ENCODE measurements at regions not wholly inside any gene's neighbourhood (a gene's known extent, or its start where the extent isn't known, plus 50 kb on each side); places are given as distances from the start of the nearest gene placed in this dataset.
A peak's percentile ranks its signal among the peaks of the same experiment; 100 is the strongest.

GRCh38 chr1:229108598-229109201 is 162.2 kb upstream of the RAB4A start (continued):
- TF ChIP-seq, protein P1, sequence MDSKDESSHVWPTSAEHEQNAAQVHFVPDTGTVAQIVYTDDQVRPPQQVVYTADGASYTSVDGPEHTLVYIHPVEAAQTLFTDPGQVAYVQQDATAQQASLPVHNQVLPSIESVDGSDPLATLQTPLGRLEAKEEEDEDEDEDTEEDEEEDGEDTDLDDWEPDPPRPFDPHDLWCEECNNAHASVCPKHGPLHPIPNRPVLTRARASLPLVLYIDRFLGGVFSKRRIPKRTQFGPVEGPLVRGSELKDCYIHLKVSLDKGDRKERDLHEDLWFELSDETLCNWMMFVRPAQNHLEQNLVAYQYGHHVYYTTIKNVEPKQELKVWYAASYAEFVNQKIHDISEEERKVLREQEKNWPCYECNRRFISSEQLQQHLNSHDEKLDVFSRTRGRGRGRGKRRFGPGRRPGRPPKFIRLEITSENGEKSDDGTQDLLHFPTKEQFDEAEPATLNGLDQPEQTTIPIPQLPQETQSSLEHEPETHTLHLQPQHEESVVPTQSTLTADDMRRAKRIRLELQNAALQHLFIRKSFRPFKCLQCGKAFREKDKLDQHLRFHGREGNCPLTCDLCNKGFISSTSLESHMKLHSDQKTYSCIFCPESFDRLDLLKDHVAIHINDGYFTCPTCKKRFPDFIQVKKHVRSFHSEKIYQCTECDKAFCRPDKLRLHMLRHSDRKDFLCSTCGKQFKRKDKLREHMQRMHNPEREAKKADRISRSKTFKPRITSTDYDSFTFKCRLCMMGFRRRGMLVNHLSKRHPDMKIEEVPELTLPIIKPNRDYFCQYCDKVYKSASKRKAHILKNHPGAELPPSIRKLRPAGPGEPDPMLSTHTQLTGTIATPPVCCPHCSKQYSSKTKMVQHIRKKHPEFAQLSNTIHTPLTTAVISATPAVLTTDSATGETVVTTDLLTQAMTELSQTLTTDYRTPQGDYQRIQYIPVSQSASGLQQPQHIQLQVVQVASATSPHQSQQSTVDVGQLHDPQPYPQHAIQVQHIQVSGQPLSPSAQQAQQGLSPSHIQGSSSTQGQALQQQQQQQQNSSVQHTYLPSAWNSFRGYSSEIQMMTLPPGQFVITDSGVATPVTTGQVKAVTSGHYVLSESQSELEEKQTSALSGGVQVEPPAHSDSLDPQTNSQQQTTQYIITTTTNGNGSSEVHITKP (CRISPR knock-in tag; IDR thresholded peaks at IDR 0.05; ENCODE audit: low read depth) = peak; percentile 74; the same call in 1 of the 2 replicates

DNA sequence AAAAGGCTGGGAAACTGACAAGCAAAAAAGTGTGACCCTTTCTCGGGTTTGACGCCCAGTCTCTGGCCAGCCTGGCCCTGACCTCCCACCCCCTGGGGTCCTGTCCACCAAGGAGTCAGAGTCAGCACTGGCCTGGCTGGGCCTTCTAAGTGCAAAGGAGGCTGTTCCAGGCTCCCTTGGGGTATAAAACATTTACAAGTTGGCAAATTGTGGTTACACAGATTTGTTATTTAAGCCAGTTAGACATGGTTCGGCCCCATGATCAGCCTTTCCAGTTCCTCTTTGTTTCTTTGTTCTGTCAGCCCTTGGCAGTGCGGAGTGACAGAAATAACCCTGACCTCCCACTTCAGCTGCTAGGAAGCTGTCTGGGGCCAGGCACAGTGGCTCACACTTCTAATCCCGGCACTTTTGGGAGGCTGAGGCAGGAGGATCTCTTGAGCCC is 161.6 kb upstream of the RAB4A start:
- H3K9ac ChIP-seq (ENCODE audit: insufficient read depth, low read depth, low read length) = peak overlapping the region; percentile 60; the same call in 1 of the 2 replicates
- no peaks in the 10 kb centered on the region for H3K27me3 ChIP-seq (ENCODE audit: control insufficient read depth in 1 of 2, insufficient read depth in 2 of 2, low read length in 2 of 2)
- ChIA-PET CTCF (ENCODE audit: low intra/inter-chr PET ratio, low total read pairs) (no interaction called here), POLR2A (interaction anchor here (1.2 to 2.4 kb wide), 6 partner anchors 10 to 270 kb away, joined by 3 to 15 read pairs (median 5); no protein-coding TSS in a partner anchor)
- H2AFZ ChIP-seq (ENCODE audit: low read length) = no peak overlapping the region
- peaks cover 100% of the 10 kb centered on the region for H3K4me1 ChIP-seq (ENCODE audit: insufficient read depth, low read length)
- no peaks in the 10 kb centered on the region for H3K79me2 ChIP-seq (ENCODE audit: insufficient read depth, low read length)
- 52% methylated on average over 5 of the region's 5 CpGs for WGBS (ENCODE audit: low lambda C conversion rate)
- no peaks in the 10 kb centered on the region for H3K9me3 ChIP-seq (ENCODE audit: low read length)
- H3K4me3 ChIP-seq (replicated peaks in 1 of 3; ENCODE audit: insufficient read depth in 1 of 3, low read depth in 2 of 3, low read length in 3 of 3) = no peak overlapping the region
- intact Hi-C loops (cut with micrococcal nuclease; ENCODE audit: unreplicated experiment) (loop anchor here (10.0 kb wide), 1 partner anchor 115 kb away; no protein-coding TSS in a partner anchor), in situ Hi-C loops (cut with HindIII; ENCODE audit: extremely low pct_ligation_motif_present, low pct_unique_long_range_greater_than_20kb) (no loop called here)
- H3K4me2 ChIP-seq (ENCODE audit: low read depth, low read length) = peak overlapping the region; percentile 73
- H3K27ac ChIP-seq (ENCODE audit: extremely low read length, insufficient read depth, low read length) = peak overlapping the region; percentile 68
- no TSS peak for BruUV-seq (replicated peaks)
- no peaks in the 10 kb centered on the region for H3K36me3 ChIP-seq (replicated peaks in 1 of 2; ENCODE audit: control insufficient read depth in 1 of 2, insufficient read depth in 2 of 2, low read length in 2 of 2)
- no peak for DNase-seq (ENCODE audit: low spot score)
- no peak for FAIRE-seq
- ATAC-seq = peak; percentile 13; the same call in 2 of the 3 replicates
- no peaks in the 10 kb centered on the region for H4K20me1 ChIP-seq (ENCODE audit: insufficient read depth, low read length)
- TF ChIP-seq ZNF687 (CRISPR knock-in tag; IDR thresholded peaks at IDR 0.05) (peak; percentile 6; the same call in 1 of the 2 replicates), NFKB2 (CRISPR knock-in tag; IDR thresholded peaks at IDR 0.05; ENCODE audit: borderline replicate concordance) (0 out of 2 replicates have a peak, but pooled peaks have one; percentile 39), HMG20A (CRISPR knock-in tag; IDR thresholded peaks at IDR 0.05; ENCODE audit: borderline replicate concordance) (no peak), SMAD1 (CRISPR knock-in tag; IDR thresholded peaks at IDR 0.05; ENCODE audit: borderline replicate concordance, low read depth) (0 out of 2 replicates have a peak, but pooled peaks have one; percentile 40)
- TF ChIP-seq, protein P2, sequence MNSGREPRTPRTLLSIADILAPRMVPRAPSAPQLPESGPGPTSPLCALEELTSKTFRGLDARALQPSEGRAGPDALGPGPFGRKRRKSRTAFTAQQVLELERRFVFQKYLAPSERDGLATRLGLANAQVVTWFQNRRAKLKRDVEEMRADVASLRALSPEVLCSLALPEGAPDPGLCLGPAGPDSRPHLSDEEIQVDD (CRISPR knock-in tag; IDR thresholded peaks at IDR 0.05; ENCODE audit: borderline replicate concordance) = no peak

All from HepG2 (cell line).